ENCODE measurements at regions not wholly inside any gene's neighbourhood (a gene's known extent, or its start where the extent isn't known, plus 50 kb on each side); places are given as distances from the start of the nearest gene placed in this dataset.

DNA sequence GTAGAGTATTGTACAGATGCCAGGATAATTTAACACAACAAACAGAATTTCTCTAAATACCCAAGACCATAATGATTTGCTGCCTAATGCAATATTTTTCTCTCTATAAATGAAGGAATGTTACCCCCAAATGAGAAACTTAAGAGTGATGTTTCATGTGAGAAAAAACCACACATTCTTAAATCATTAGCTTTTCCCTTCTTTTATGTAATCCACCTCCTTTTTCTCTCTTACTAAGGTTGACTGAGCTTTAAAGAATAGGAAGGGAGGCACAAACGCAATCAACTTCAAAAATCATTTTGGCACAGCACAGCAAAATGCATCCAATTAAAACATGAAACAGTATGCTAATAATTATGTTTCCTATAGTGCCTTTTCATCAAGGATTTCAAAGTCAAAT lies 698.1 kb upstream of the CDH2 start:
- no CpG with 5 or more reads among the region's 1 CpG for WGBS (ENCODE audit: extremely low coverage, insufficient read length, low lambda C conversion rate)
- Mint-ChIP-seq H3K27ac (no peak overlapping the region), H3K4me1 (peaks cover 2% of the 10 kb centered on the region in 2 experiments; a peak in 2 of 4 replicates), H3K4me3 (no peak overlapping the region), H3K9me3 (no peaks in the 10 kb centered on the region), H3K36me3 (ENCODE audit: insufficient read depth in 1 of 3, low read depth in 3 of 3) (no peaks in the 10 kb centered on the region), H3K27me3 (ENCODE audit: low read depth) (no peaks in the 10 kb centered on the region)
- Histone ChIP-seq H3K23me2 (ENCODE audit: insufficient read length, low read depth, low read length, poor library complexity, severe bottlenecking) (no peaks in the 10 kb centered on the region), H3K27me3 (ENCODE audit: insufficient read depth, low read length) (no peaks in the 10 kb centered on the region), H2BK15ac (ENCODE audit: low read depth, low read length) (no peak overlapping the region), H2BK12ac (ENCODE audit: insufficient read length, low read depth, low read length) (no peak overlapping the region), H4K8ac (replicated peaks; ENCODE audit: insufficient read length, low read depth, low read length) (no peak overlapping the region), H2BK120ac (ENCODE audit: low read depth, low read length, poor library complexity, severe bottlenecking) (no peak overlapping the region), H4K91ac (ENCODE audit: insufficient read length, low read depth, low read length) (no peak overlapping the region), H2BK20ac (ENCODE audit: low read depth, low read length, poor library complexity, severe bottlenecking) (no peak overlapping the region), H3K14ac (ENCODE audit: insufficient read depth, low read length) (no peak overlapping the region), H3K9ac (ENCODE audit: extremely low read depth, insufficient read length, low read length) (no peak overlapping the region), H3K4me2 (ENCODE audit: insufficient read depth, insufficient read length, low read length) (no peak overlapping the region), H3K9me3 (ENCODE audit: control insufficient read depth, low read depth, low read length) (no peaks in the 10 kb centered on the region), H2BK5ac (ENCODE audit: insufficient read length, low read length) (no peak overlapping the region), H4K20me1 (ENCODE audit: control insufficient read depth, insufficient read depth, insufficient read length) (no peaks in the 10 kb centered on the region), H3K23ac (ENCODE audit: insufficient read length, low read depth, low read length) (no peak overlapping the region), H3K4me1 (ENCODE audit: insufficient read depth, low read length) (no peaks in the 10 kb centered on the region), H3K27ac (ENCODE audit: insufficient read length, low read depth, low read length) (no peak overlapping the region), H3K4ac (ENCODE audit: low read depth, low read length) (no peak overlapping the region), H4K5ac (ENCODE audit: insufficient read length, low read depth, low read length) (no peak overlapping the region), H3K56ac (ENCODE audit: insufficient read length, low read depth, low read length) (no peak overlapping the region), H2AFZ (ENCODE audit: low read length) (no peak overlapping the region), H3K79me2 (ENCODE audit: insufficient read depth, low read length) (no peaks in the 10 kb centered on the region), H2AK5ac (ENCODE audit: insufficient read length, low read length) (no peak overlapping the region), H3K79me1 (ENCODE audit: insufficient read depth, low read depth, low read length, poor library complexity, severe bottlenecking) (no peaks in the 10 kb centered on the region), H3K18ac (ENCODE audit: insufficient read length, low read depth, low read length) (no peak overlapping the region), H3T11ph (ENCODE audit: low read length) (no peak overlapping the region)
- no peak for DNase-seq
- TF ChIP-seq, protein P1, sequence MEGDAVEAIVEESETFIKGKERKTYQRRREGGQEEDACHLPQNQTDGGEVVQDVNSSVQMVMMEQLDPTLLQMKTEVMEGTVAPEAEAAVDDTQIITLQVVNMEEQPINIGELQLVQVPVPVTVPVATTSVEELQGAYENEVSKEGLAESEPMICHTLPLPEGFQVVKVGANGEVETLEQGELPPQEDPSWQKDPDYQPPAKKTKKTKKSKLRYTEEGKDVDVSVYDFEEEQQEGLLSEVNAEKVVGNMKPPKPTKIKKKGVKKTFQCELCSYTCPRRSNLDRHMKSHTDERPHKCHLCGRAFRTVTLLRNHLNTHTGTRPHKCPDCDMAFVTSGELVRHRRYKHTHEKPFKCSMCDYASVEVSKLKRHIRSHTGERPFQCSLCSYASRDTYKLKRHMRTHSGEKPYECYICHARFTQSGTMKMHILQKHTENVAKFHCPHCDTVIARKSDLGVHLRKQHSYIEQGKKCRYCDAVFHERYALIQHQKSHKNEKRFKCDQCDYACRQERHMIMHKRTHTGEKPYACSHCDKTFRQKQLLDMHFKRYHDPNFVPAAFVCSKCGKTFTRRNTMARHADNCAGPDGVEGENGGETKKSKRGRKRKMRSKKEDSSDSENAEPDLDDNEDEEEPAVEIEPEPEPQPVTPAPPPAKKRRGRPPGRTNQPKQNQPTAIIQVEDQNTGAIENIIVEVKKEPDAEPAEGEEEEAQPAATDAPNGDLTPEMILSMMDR (conservative IDR thresholded peaks at IDR 0.05) = no peak
